Endothelial cell of umbilical vein (primary cell): ENCODE measurements at regions not wholly inside any gene's neighbourhood (a gene's known extent, or its start where the extent isn't known, plus 50 kb on each side); places are given as distances from the start of the nearest gene placed in this dataset.

Experiments used
- BruUV-seq: library from RNA; stranded (reverse); fragments of 400-500 nt; replicated peaks from 2 replicates; lab custom pipeline; 2021; lab: Mats Ljungman, UMichigan
- CTCF ChIA-PET: fragments of 300-600, 350-600 bp; sonication (Branson Sonifier 250); formaldehyde crosslinking; loops from one replicate; lab custom pipeline; 2021; ENCODE audit warnings: antibody characterized with exemption, inconsistent platforms; lab: Charles Lee
- POLR2A ChIA-PET: fragments of 300-600, 350-600 bp; sonication (Branson Sonifier 250); formaldehyde crosslinking; loops from one replicate; lab custom pipeline; 2021; ENCODE audit warnings: antibody characterized with exemption, inconsistent platforms; lab: Charles Lee
- DNase-seq: peaks from one replicate; pipeline ENCODE4 v3.0.0-alpha.2; 2011; ENCODE audit warnings: low read depth, low spot score
- FAIRE-seq: peaks from 2 replicates; lab custom pipeline; 2011; peaks lifted over from hg19 to GRCh38; lab: Jason Lieb, UNC
- H2AFZ ChIP-seq: 2 replicates; pipeline ENCODE4 v1.6.0; 2012; ENCODE audit warnings: low read depth, low read length, control low read depth, inconsistent platforms
- H3K27ac ChIP-seq: 2 replicates; pipeline ENCODE4 v1.5.1; 2011; ENCODE audit warnings: low read depth, mild to moderate bottlenecking, control low read depth, low read length, moderate library complexity; ENCODE audit not compliant: insufficient read depth
- H3K27me3 ChIP-seq, 2 experiments: 2 replicates each; pipeline versions ENCODE4 v1.6.0 to v1.6.1; 2011; ENCODE audit warnings: low read length in 2 of 2, mixed read lengths in 1 of 2; ENCODE audit not compliant: control insufficient read depth in 2 of 2, insufficient read depth in 2 of 2
- H3K36me3 ChIP-seq, 2 experiments: 2 replicates in 1 of 2; 3 replicates in 1 of 2; pipeline ENCODE4 v1.5.1; 2011; ENCODE audit warnings: low read length in 2 of 2, mild to moderate bottlenecking in 1 of 2, moderate library complexity in 1 of 2; ENCODE audit not compliant: control insufficient read depth in 2 of 2, insufficient read depth in 2 of 2; ENCODE audit errors: extremely low read depth in 1 of 2
- H3K4me1 ChIP-seq: 3 replicates; pipeline ENCODE4 v1.5.1; 2011; ENCODE audit warnings: mild to moderate bottlenecking, low read length; ENCODE audit not compliant: control insufficient read depth, insufficient read depth; ENCODE audit errors: extremely low read depth
- H3K4me2 ChIP-seq: 2 replicates; pipeline ENCODE4 v1.6.1; 2011; ENCODE audit warnings: low read length, control low read depth, mixed read lengths; ENCODE audit not compliant: insufficient read depth
- H3K4me3 ChIP-seq, 3 experiments: fragments of 200-600 bp in 1 of 3; sonication (generic), shearing (Covaris generic) in 1 of 3; replicated peaks in 1 of 3; 2 replicates each; pipeline ENCODE4 v1.5.1; 2011 to 2016; ENCODE audit warnings: control low read depth in 3 of 3, low read length in 3 of 3, mild to moderate bottlenecking in 2 of 3, inconsistent platforms in 1 of 3, low read depth in 1 of 3, moderate library complexity in 1 of 3; ENCODE audit not compliant: insufficient read depth in 1 of 3
- H3K79me2 ChIP-seq: 2 replicates; pipeline ENCODE4 v1.6.0; 2012; ENCODE audit warnings: low read length, inconsistent platforms; ENCODE audit not compliant: control insufficient read depth, insufficient read depth
- H3K9ac ChIP-seq: replicated peaks from 2 replicates; pipeline ENCODE3; 2011; ENCODE audit warnings: low read length, control low read depth; ENCODE audit not compliant: insufficient read depth; ENCODE audit errors: extremely low read depth
- H3K9me1 ChIP-seq: replicated peaks from 3 replicates; pipeline ENCODE4 v1.6.0; 2011; ENCODE audit warnings: mild to moderate bottlenecking, low read length; ENCODE audit not compliant: control insufficient read depth, insufficient read depth; ENCODE audit errors: extremely low read depth
- H3K9me3 ChIP-seq: replicated peaks from 2 replicates; pipeline ENCODE4 v1.5.1; 2012; ENCODE audit warnings: low read length, inconsistent platforms; ENCODE audit not compliant: control insufficient read depth, insufficient read depth
- H4K20me1 ChIP-seq: replicated peaks from 2 replicates; pipeline ENCODE3; 2011; ENCODE audit warnings: mild to moderate bottlenecking, low read length; ENCODE audit not compliant: control insufficient read depth, insufficient read depth; ENCODE audit errors: extremely low read depth
- CTCF ChIP-seq, 2 donors: IDR thresholded peaks; 1 replicate in 1 of 2; 2 replicates in 1 of 2; pipeline ENCODE4 v1.5.1; 2011; ENCODE audit warnings: low read length in 2 of 2, mild to moderate bottlenecking in 2 of 2, moderate library complexity in 2 of 2, control low read depth in 1 of 2, inconsistent platforms in 1 of 2, low read depth in 1 of 2; ENCODE audit not compliant: insufficient read depth in 1 of 2; ENCODE audit errors: extremely low read depth in 1 of 2
- EZH2 ChIP-seq: IDR thresholded peaks from 2 replicates; pipeline ENCODE4 v1.6.1; 2012; ENCODE audit warnings: borderline replicate concordance, low read depth, mild to moderate bottlenecking, moderate library complexity, low read length, inconsistent platforms; ENCODE audit not compliant: severe bottlenecking
- FOS ChIP-seq: IDR thresholded peaks from 2 replicates; pipeline ENCODE4 v1.6.1; 2011; ENCODE audit warnings: mild to moderate bottlenecking, low read length, moderate library complexity, borderline replicate concordance; ENCODE audit not compliant: insufficient read depth
- GATA2 ChIP-seq: IDR thresholded peaks from 2 replicates; pipeline ENCODE4 v1.7.0; 2011; ENCODE audit warnings: low read depth, mild to moderate bottlenecking, moderate library complexity, mixed read lengths, low read length; ENCODE audit not compliant: insufficient read length, insufficient read depth
- JUN ChIP-seq: IDR thresholded peaks from 2 replicates; pipeline ENCODE4 v1.6.1; 2011; ENCODE audit warnings: borderline replicate concordance, low read depth; ENCODE audit not compliant: insufficient read length, insufficient read depth
- MAX ChIP-seq: IDR thresholded peaks from 2 replicates; pipeline ENCODE4 v1.6.1; 2011; ENCODE audit not compliant: insufficient read depth, insufficient read length
- MYC ChIP-seq: IDR thresholded peaks from one replicate; pipeline ENCODE4 v1.6.1; 2011; ENCODE audit warnings: mild to moderate bottlenecking, low read depth, low read length
- POLR2A ChIP-seq: IDR thresholded peaks from 2 replicates; pipeline ENCODE4 v1.6.1; 2012; ENCODE audit warnings: low read depth, mild to moderate bottlenecking, control low read depth, low read length
- POLR2AphosphoS5 ChIP-seq: IDR thresholded peaks from 2 replicates; pipeline ENCODE4 v1.6.1; 2012; ENCODE audit warnings: low read depth, mild to moderate bottlenecking, control low read depth, low read length, moderate library complexity; ENCODE audit not compliant: insufficient read depth
- dilution Hi-C: fragments of 300-500 bp; cut with MboI; formaldehyde crosslinking; loops from one replicate; pipeline ENCODE4 v1.15.0; 2019; ENCODE audit warnings: low sequenced_read_pairs; ENCODE audit not compliant: extremely low pct_ligation_motif_present
- intact Hi-C: fragments of 100-400 bp; cut with micrococcal nuclease; formaldehyde crosslinking; loops from one replicate; pipeline ENCODE4 v1.10.0; 2022

GRCh38 chr11:37830529-37830928, 1232.5 kb upstream of the RAG2 start:
- dilution Hi-C loops, result no loop called here
- Histone ChIP-seq H3K79me2 (no peaks in the 10 kb centered on the region), H3K4me3 (no peak overlapping the region), H3K9ac (no peak overlapping the region), H4K20me1 (no peaks in the 10 kb centered on the region), H3K36me3 (no peaks in the 10 kb centered on the region), H3K4me2 (no peak overlapping the region), H3K27me3 (no peaks in the 10 kb centered on the region), H3K4me1 (no peaks in the 10 kb centered on the region), H2AFZ (no peak overlapping the region), H3K27ac (no peak overlapping the region), H3K9me3 (no peaks in the 10 kb centered on the region), H3K9me1 (no peaks in the 10 kb centered on the region)
- no TSS peak for BruUV-seq
- FAIRE-seq (no peak), DNase-seq (no peak)
- TF ChIP-seq JUN, result no peak
- TF ChIP-seq POLR2A, result no peak
- no peak for TF ChIP-seq MAX
- TF ChIP-seq FOS, result no peak
- no peak for TF ChIP-seq EZH2
- TF ChIP-seq GATA2, result no peak
- TF ChIP-seq MYC, result no peak
- no peak for TF ChIP-seq POLR2AphosphoS5
- TF ChIP-seq CTCF (IDR thresholded peaks at IDR 0.05; ENCODE audit: extremely low read depth in 1 of 2, insufficient read depth in 1 of 2, low read depth in 1 of 2, low read length in 2 of 2), result no peak
- ChIA-PET POLR2A (no interaction called here), CTCF (no interaction called here)
- intact Hi-C loops, result no loop called here
